CD4-positive, alpha-beta memory T cell (primary cell): ENCODE measurements at regions not wholly inside any gene's neighbourhood (a gene's known extent, or its start where the extent isn't known, plus 50 kb on each side); places are given as distances from the start of the nearest gene placed in this dataset.

Experiments
- CTCF ChIA-PET: fragments of 350-600 bp; sonication (Branson Sonifier 250); formaldehyde crosslinking; loops from one replicate; lab custom pipeline; 2021; ENCODE audit warnings: inconsistent platforms; ENCODE audit not compliant: partially characterized antibody; lab: Charles Lee
- POLR2A ChIA-PET: fragments of 350-600 bp; sonication (Branson Sonifier 250); formaldehyde crosslinking; loops from one replicate; lab custom pipeline; 2021; ENCODE audit not compliant: partially characterized antibody; lab: Charles Lee
- DNase-seq, 5 donors: peaks; one replicate each; pipeline versions ENCODE4 v3.0.0 to v3.0.0-alpha.2; 2020 to 2022; ENCODE audit warnings: mixed read lengths in 1 of 5
- H3K27ac ChIP-seq: one replicate; pipeline ENCODE4 v1.7.0; 2013; ENCODE audit warnings: low read depth, low read length
- H3K27me3 ChIP-seq: 2 replicates; pipeline ENCODE4 v1.7.0; 2013; ENCODE audit warnings: mild to moderate bottlenecking, low read length, moderate library complexity; ENCODE audit not compliant: insufficient read depth
- H3K36me3 ChIP-seq: 2 replicates; pipeline ENCODE4 v1.7.0; 2013; ENCODE audit warnings: mild to moderate bottlenecking, low read length, moderate library complexity; ENCODE audit not compliant: insufficient read depth
- H3K4me1 ChIP-seq: 2 replicates; pipeline ENCODE4 v1.7.0; 2013; ENCODE audit warnings: mild to moderate bottlenecking, low read length, moderate library complexity; ENCODE audit not compliant: insufficient read depth
- H3K4me3 ChIP-seq, 2 donors: one replicate each; pipeline ENCODE4 v1.7.0; 2013; ENCODE audit warnings: low read length in 2 of 2, mild to moderate bottlenecking in 1 of 2
- H3K9me3 ChIP-seq, 2 donors: one replicate each; pipeline ENCODE4 v1.7.0; 2013; ENCODE audit warnings: low read length in 2 of 2, control low read depth in 1 of 2; ENCODE audit not compliant: control insufficient read depth in 1 of 2
- H3K27ac Mint-ChIP-seq, 7 donors: one replicate each; pipeline ENCODE4 v1.8.0; 2020 to 2021; ENCODE audit warnings: mixed read lengths in 7 of 7, mild to moderate bottlenecking in 6 of 7, inconsistent platforms in 3 of 7, moderate library complexity in 3 of 7
- H3K27me3 Mint-ChIP-seq, 2 donors: one replicate each; pipeline ENCODE4 v1.8.0; 2020 to 2021; ENCODE audit warnings: mixed read lengths in 2 of 2
- H3K36me3 Mint-ChIP-seq, 2 donors: one replicate each; pipeline ENCODE4 v1.8.0; 2020 to 2021; ENCODE audit warnings: mixed read lengths in 2 of 2, inconsistent platforms in 1 of 2, mild to moderate bottlenecking in 1 of 2
- H3K4me1 Mint-ChIP-seq, 4 donors: one replicate each; pipeline ENCODE4 v1.8.0; 2020 to 2021; ENCODE audit warnings: mixed read lengths in 4 of 4, mild to moderate bottlenecking in 1 of 4
- H3K4me3 Mint-ChIP-seq, 8 donors: one replicate each; pipeline ENCODE4 v1.8.0; 2020 to 2021; ENCODE audit warnings: mixed read lengths in 8 of 8, mild to moderate bottlenecking in 7 of 8, moderate library complexity in 6 of 8, inconsistent platforms in 3 of 8
- H3K9me3 Mint-ChIP-seq, 8 donors: one replicate each; pipeline ENCODE4 v1.8.0; 2020 to 2021; ENCODE audit warnings: mixed read lengths in 8 of 8, mild to moderate bottlenecking in 5 of 8, inconsistent platforms in 3 of 8, moderate library complexity in 1 of 8
- intact Hi-C: fragments of 100-400 bp; cut with micrococcal nuclease; formaldehyde crosslinking; loops from one replicate; pipeline ENCODE4 v1.15.1; 2023

GRCh38 chr2:16020389-16021008, 80.1 kb downstream of the MYCN start:
- intact Hi-C loops, result no loop called here
- H3K27ac Mint-ChIP-seq, result no peak overlapping the region
- peaks cover 0 to 6% (median 2%) of the 10 kb centered on the region in 8 donors for H3K9me3 Mint-ChIP-seq
- peaks cover 5 to 9% of the 10 kb centered on the region in 2 donors for H3K27me3 Mint-ChIP-seq
- Histone ChIP-seq H3K4me1 (no peaks in the 10 kb centered on the region), H3K36me3 (no peaks in the 10 kb centered on the region), H3K9me3 (no peaks in the 10 kb centered on the region), H3K27ac (no peak overlapping the region), H3K27me3 (no peaks in the 10 kb centered on the region), H3K4me3 (no peak overlapping the region)
- ChIA-PET CTCF (no interaction called here), POLR2A (no interaction called here)
- no peaks in the 10 kb centered on the region for H3K36me3 Mint-ChIP-seq
- DNase-seq, result no peak
- H3K4me3 Mint-ChIP-seq, result no peak overlapping the region
- no peaks in the 10 kb centered on the region for H3K4me1 Mint-ChIP-seq

DNA sequence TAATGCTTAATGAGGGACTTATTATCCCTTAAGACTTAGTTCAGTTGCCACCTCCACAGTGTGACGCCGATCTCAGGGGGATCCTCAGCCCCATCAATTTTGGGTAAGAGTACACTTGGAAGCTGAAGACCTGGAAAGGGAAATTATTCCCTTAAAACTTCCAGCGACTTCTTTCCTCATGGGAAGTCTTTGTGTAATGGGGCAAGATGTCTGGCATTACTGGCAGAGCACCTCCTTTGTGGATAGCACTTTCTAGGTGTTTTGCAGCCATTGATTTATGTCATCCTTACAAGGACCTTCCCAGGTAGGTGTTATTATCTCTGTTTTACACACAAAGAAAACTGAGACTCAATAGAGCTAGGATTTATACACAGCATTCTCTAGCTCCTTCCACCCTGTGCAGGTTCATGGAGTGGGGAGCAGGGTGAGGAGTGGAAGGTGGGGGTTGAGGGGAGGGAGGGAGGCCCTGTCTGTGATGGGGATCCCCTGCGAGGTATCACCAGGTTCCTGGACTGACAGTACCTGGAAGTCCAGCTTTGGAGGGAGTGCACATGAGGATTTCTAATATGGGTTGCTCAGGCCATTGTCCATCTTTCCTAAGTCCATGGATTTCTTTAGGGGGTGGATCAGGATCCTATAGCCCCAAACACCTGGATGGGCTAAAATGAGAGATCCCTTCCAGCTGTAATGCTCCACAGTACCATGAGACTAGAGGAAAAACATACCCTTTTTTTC, 79.4 kb downstream of the MYCN start:
- CTCF ChIA-PET, result no interaction called here
- no peak overlapping the region for H3K27ac Mint-ChIP-seq
- no peaks in the 10 kb centered on the region for H3K4me1 Mint-ChIP-seq
- no peak for DNase-seq
- H3K4me3 ChIP-seq, result no peak overlapping the region
- no peak overlapping the region for H3K27ac ChIP-seq
- POLR2A ChIA-PET, result no interaction called here
- no peak overlapping the region for H3K4me3 Mint-ChIP-seq
- peaks cover 0 to 6% (median 3%) of the 10 kb centered on the region in 8 donors for H3K9me3 Mint-ChIP-seq
- intact Hi-C loops, result no loop called here
- no peaks in the 10 kb centered on the region for H3K36me3 ChIP-seq
- no peaks in the 10 kb centered on the region for H3K9me3 ChIP-seq
- H3K27me3 Mint-ChIP-seq, result peaks cover 9 to 12% of the 10 kb centered on the region in 2 donors
- no peaks in the 10 kb centered on the region for H3K36me3 Mint-ChIP-seq
- H3K4me1 ChIP-seq, result no peaks in the 10 kb centered on the region
- H3K27me3 ChIP-seq, result no peaks in the 10 kb centered on the region

GRCh38 chr2:16019060-16019480, 78.7 kb downstream of the MYCN start:
- Histone ChIP-seq H3K4me3 (no peak overlapping the region), H3K27me3 (no peaks in the 10 kb centered on the region), H3K36me3 (no peaks in the 10 kb centered on the region), H3K4me1 (no peaks in the 10 kb centered on the region), H3K27ac (no peak overlapping the region), H3K9me3 (no peaks in the 10 kb centered on the region)
- intact Hi-C loops, result no loop called here
- Mint-ChIP-seq H3K27ac (no peak overlapping the region), H3K4me3 (no peak overlapping the region), H3K36me3 (no peaks in the 10 kb centered on the region), H3K27me3 (peaks cover 14% of the 10 kb centered on the region in 2 donors), H3K4me1 (no peaks in the 10 kb centered on the region), H3K9me3 (peaks cover 0 to 6% (median 3%) of the 10 kb centered on the region in 8 donors)
- ChIA-PET CTCF (no interaction called here), POLR2A (no interaction called here)
- no peak for DNase-seq

DNA sequence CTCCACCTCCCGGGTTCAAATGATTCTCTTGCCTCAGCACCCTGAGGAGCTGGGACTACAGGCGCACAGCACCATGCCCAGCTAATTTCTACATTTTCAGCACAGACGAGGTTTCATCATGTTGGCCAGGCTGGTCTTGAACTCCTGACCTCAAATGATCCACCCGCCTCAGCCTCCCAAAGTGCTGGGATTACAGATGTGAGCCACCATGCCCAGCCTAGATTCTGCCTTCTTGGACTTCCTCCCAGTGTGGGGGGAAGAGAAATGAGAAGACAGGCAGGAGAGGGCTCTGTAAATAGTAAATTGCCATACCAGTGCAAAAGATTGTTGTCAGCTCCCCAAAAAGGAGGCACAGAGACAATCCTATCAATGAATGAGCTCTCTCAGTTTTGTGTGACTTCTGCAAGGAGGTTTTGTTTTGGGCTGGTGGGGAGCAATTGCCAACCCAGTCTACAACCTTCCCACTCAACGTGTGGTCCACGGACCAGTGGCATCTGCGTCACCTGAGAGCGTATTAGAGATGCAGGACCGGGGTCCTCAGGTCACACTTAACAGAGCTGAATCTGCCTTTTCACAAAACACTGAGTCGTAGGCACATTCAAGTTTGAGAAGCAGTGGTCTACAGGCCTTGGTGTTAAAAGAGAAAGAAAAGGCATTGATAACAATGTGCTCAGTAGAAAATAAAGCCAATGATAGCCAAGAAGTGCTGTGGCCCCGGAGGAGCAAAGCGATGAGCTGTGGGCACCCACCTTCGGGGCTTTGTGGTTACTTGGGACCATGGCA, 78.1 kb downstream of the MYCN start:
- intact Hi-C loops, result no loop called here
- H3K9me3 ChIP-seq, result no peaks in the 10 kb centered on the region
- ChIA-PET CTCF (no interaction called here), POLR2A (no interaction called here)
- Mint-ChIP-seq H3K27ac (no peak overlapping the region), H3K4me3 (no peak overlapping the region), H3K27me3 (peaks cover 16 to 17% of the 10 kb centered on the region in 2 donors), H3K9me3 (peaks cover 0 to 6% (median 4%) of the 10 kb centered on the region in 8 donors), H3K4me1 (peaks cover under 1 to 2% (median 1%) of the 10 kb centered on the region in 4 donors), H3K36me3 (no peaks in the 10 kb centered on the region)
- H3K27ac ChIP-seq, result no peak overlapping the region
- no peaks in the 10 kb centered on the region for H3K27me3 ChIP-seq
- H3K36me3 ChIP-seq, result no peaks in the 10 kb centered on the region
- H3K4me1 ChIP-seq, result no peaks in the 10 kb centered on the region
- DNase-seq, result no peak
- H3K4me3 ChIP-seq, result no peak overlapping the region

- H3K27me3 ChIP-seq, result no peaks in the 10 kb centered on the region
- no peaks in the 10 kb centered on the region for H3K4me1 ChIP-seq
- H3K4me3 ChIP-seq, result no peak overlapping the region
- intact Hi-C loops, result no loop called here
- H3K4me1 Mint-ChIP-seq, result peaks cover 2 to 5% (median 4%) of the 10 kb centered on the region in 4 donors
- no peaks in the 10 kb centered on the region for H3K36me3 Mint-ChIP-seq
- POLR2A ChIA-PET, result no interaction called here
- no peak overlapping the region for H3K4me3 Mint-ChIP-seq
- CTCF ChIA-PET, result interaction anchor here (1.1 kb wide), 1 partner anchor 9 kb away, joined by 3 read pairs; no protein-coding TSS in a partner anchor
- peaks cover 0 to 8% (median 5%) of the 10 kb centered on the region in 8 donors for H3K9me3 Mint-ChIP-seq
- DNase-seq, result no peak
- H3K27ac ChIP-seq, result no peak overlapping the region
- H3K27ac Mint-ChIP-seq, result no peak overlapping the region
- peaks cover 19 to 20% of the 10 kb centered on the region in 2 donors for H3K27me3 Mint-ChIP-seq
- no peaks in the 10 kb centered on the region for H3K9me3 ChIP-seq
- no peaks in the 10 kb centered on the region for H3K36me3 ChIP-seq
Observed at GRCh38 chr2:16016282-16016681, 75.9 kb downstream of the MYCN start.

- DNase-seq, result no peak
- ChIA-PET POLR2A (no interaction called here), CTCF (interaction anchor here (1.1 kb wide), 1 partner anchor 9 kb away, joined by 3 read pairs; no protein-coding TSS in a partner anchor)
- Mint-ChIP-seq H3K9me3 (peaks cover 0 to 8% (median 5%) of the 10 kb centered on the region in 8 donors), H3K27me3 (peaks cover 19 to 20% of the 10 kb centered on the region in 2 donors), H3K36me3 (no peaks in the 10 kb centered on the region), H3K4me1 (peaks cover 2 to 5% (median 4%) of the 10 kb centered on the region in 4 donors), H3K27ac (no peak overlapping the region), H3K4me3 (no peak overlapping the region)
- intact Hi-C loops, result no loop called here
- no peak overlapping the region for H3K27ac ChIP-seq
- no peaks in the 10 kb centered on the region for H3K27me3 ChIP-seq
- H3K4me1 ChIP-seq, result no peaks in the 10 kb centered on the region
- no peak overlapping the region for H3K4me3 ChIP-seq
- no peaks in the 10 kb centered on the region for H3K36me3 ChIP-seq
- no peaks in the 10 kb centered on the region for H3K9me3 ChIP-seq
Observed at GRCh38 chr2:16015903-16016265, 75.5 kb downstream of the MYCN start.
